A549 (cell line): ENCODE measurements at regions not wholly inside any gene's neighbourhood (a gene's known extent, or its start where the extent isn't known, plus 50 kb on each side); places are given as distances from the start of the nearest gene placed in this dataset.

Experiments used
- ATAC-seq, 2 experiments: fragments of 200-7000 bp in 1 of 2; fragments of >200 bp in 1 of 2; cut with Nextera tagmentation in 1 of 2; cut with Tn5 transposase in 1 of 2; 3 replicates each; pipeline versions ENCODE4 v1.8.0 to v1.9.1; 2018 to 2020; ENCODE audit warnings: mild to moderate bottlenecking in 1 of 2, moderate library complexity in 1 of 2
- CTCF ChIA-PET: fragments of 300-600 bp; sonication (Branson Sonifier 250); formaldehyde crosslinking; extraction: SDS; loops from one replicate; lab custom pipeline; 2021; ENCODE audit warnings: antibody characterized with exemption, inconsistent platforms; lab: Yijun Ruan, JAX
- POLR2A ChIA-PET: fragments of 350-600 bp; formaldehyde crosslinking; extraction: SDS; loops from one replicate; lab custom pipeline; 2021; ENCODE audit warnings: antibody characterized with exemption, inconsistent platforms; lab: Yijun Ruan, JAX
- DNase-seq, 2 experiments: peaks; one replicate each; pipeline versions ENCODE4 v3.0.0 to v3.0.0-alpha.2; 2011 to 2016; ENCODE audit warnings: low read depth in 1 of 2, low spot score in 1 of 2
- FAIRE-seq: peaks from 2 replicates; lab custom pipeline; 2011; peaks lifted over from hg19 to GRCh38; lab: Jason Lieb, UNC
- H3K27ac ChIP-seq, 2 experiments: fragments of >200 bp; sonication (Bioruptor Twin); formaldehyde crosslinking; 3 replicates each; pipeline ENCODE4 v1.5.1; 2016 to 2017
- H3K4me1 ChIP-seq: fragments of >200 bp; sonication (Bioruptor Twin); formaldehyde crosslinking; 3 replicates; pipeline ENCODE4 v1.6.1; 2016
- H3K4me2 ChIP-seq: fragments of >200 bp; sonication (Bioruptor Twin); formaldehyde crosslinking; 3 replicates; pipeline ENCODE4 v1.6.1; 2016
- H3K4me3 ChIP-seq: fragments of >200 bp; sonication (Bioruptor Twin); formaldehyde crosslinking; 3 replicates; pipeline ENCODE4 v1.5.1; 2016
- H3K9me3 ChIP-seq: fragments of >200 bp; sonication (Bioruptor Twin); formaldehyde crosslinking; 3 replicates; pipeline ENCODE4 v1.6.1; 2016
- ATOH8 ChIP-seq: fragments of 250-450 bp; sonication (Bioruptor Pico); IDR thresholded peaks from 2 replicates; pipeline ENCODE4 v1.5.0; 2020; ENCODE audit warnings: low read depth, mild to moderate bottlenecking, moderate library complexity
- BCL3 ChIP-seq: fragments of >200 bp; sonication (Bioruptor Twin); formaldehyde crosslinking; IDR thresholded peaks from 3 replicates; pipeline ENCODE4 v1.6.1; 2016
- CBX2 ChIP-seq: fragments of 200-600 bp; sonication (generic); IDR thresholded peaks from 2 replicates; pipeline ENCODE4 v1.6.1; 2016; ENCODE audit warnings: low read depth, mild to moderate bottlenecking, borderline replicate concordance
- CBX8 ChIP-seq: fragments of 200-600 bp; sonication (generic); IDR thresholded peaks from 2 replicates; pipeline ENCODE4 v1.6.1; 2016
- EHMT2 ChIP-seq: fragments of 200-600 bp; sonication (generic); IDR thresholded peaks from 2 replicates; pipeline ENCODE4 v1.6.1; 2016; ENCODE audit warnings: antibody characterized with exemption, low read depth, mild to moderate bottlenecking, moderate library complexity
- ELK1 ChIP-seq: fragments of 150-350 bp; IDR thresholded peaks from 2 replicates; pipeline ENCODE4 v1.6.1; 2014; ENCODE audit warnings: low read depth, mild to moderate bottlenecking, low read length
- ESRRA ChIP-seq: fragments of 150-350 bp; IDR thresholded peaks from 2 replicates; pipeline ENCODE4 v1.6.1; 2014; ENCODE audit warnings: mild to moderate bottlenecking, low read length, borderline replicate concordance
- FOSL2 ChIP-seq, 2 experiments: fragments of 450-650 bp in 1 of 2; fragments of >200 bp in 1 of 2; sonication (Bioruptor Twin) in 1 of 2; formaldehyde crosslinking; IDR thresholded peaks; 2 replicates each; pipeline versions ENCODE4 v1.5.0 to v1.6.1; 2016 to 2020; ENCODE audit warnings: mild to moderate bottlenecking in 1 of 2, moderate library complexity in 1 of 2
- FOXS1 ChIP-seq: fragments of 250-450 bp; sonication (Bioruptor Pico); IDR thresholded peaks from 2 replicates; pipeline ENCODE4 v1.5.0; 2020; ENCODE audit warnings: mild to moderate bottlenecking, moderate library complexity
- HDAC2 ChIP-seq: fragments of 200-600 bp; sonication (generic); IDR thresholded peaks from 2 replicates; pipeline ENCODE4 v1.6.1; 2016
- HEYL ChIP-seq: fragments of 250-450 bp; sonication (Bioruptor Pico); IDR thresholded peaks from 2 replicates; pipeline ENCODE4 v1.8.0; 2021; ENCODE audit warnings: mild to moderate bottlenecking, moderate library complexity
- HOXA7 ChIP-seq: fragments of 250-450 bp; sonication (Bioruptor Pico); IDR thresholded peaks from 2 replicates; pipeline ENCODE4 v1.5.0; 2020; ENCODE audit warnings: mild to moderate bottlenecking, moderate library complexity
- JUNB ChIP-seq: fragments of >200 bp; sonication (Bioruptor Twin); formaldehyde crosslinking; IDR thresholded peaks from 2 replicates; pipeline ENCODE4 v1.6.1; 2016
- KDM5A ChIP-seq: fragments of 200-600 bp; sonication (generic); IDR thresholded peaks from 2 replicates; pipeline ENCODE4 v1.6.1; 2016; ENCODE audit warnings: antibody characterized with exemption, mild to moderate bottlenecking
- MYC ChIP-seq: IDR thresholded peaks from 2 replicates; pipeline ENCODE4 v1.6.1; 2012; ENCODE audit warnings: mild to moderate bottlenecking, inconsistent platforms, low read length, improper control_type of control experiment, borderline replicate concordance
- NPAS2 ChIP-seq: fragments of 250-450 bp; sonication (Bioruptor Pico); IDR thresholded peaks from 2 replicates; pipeline ENCODE4 v1.8.0; 2022; ENCODE audit warnings: mild to moderate bottlenecking, moderate library complexity, borderline replicate concordance
- PHF8 ChIP-seq: fragments of 200-600 bp; sonication (generic); IDR thresholded peaks from 2 replicates; pipeline ENCODE4 v1.6.1; 2016; ENCODE audit warnings: low read depth, mild to moderate bottlenecking, antibody characterized with exemption, moderate library complexity, borderline replicate concordance
- RARB ChIP-seq: fragments of 250-450 bp; sonication (Bioruptor Pico); IDR thresholded peaks from 2 replicates; pipeline ENCODE4 v1.8.0; 2021; ENCODE audit warnings: mild to moderate bottlenecking, moderate library complexity
- RNF2 ChIP-seq: fragments of 200-600 bp; sonication (generic); IDR thresholded peaks from 2 replicates; pipeline ENCODE4 v1.6.1; 2016; ENCODE audit warnings: low read depth, mild to moderate bottlenecking, antibody characterized with exemption, moderate library complexity, borderline replicate concordance
- TP53 ChIP-seq: fragments of 250-450 bp; sonication (Bioruptor Pico); IDR thresholded peaks from 2 replicates; pipeline ENCODE4 v1.5.0; 2021; ENCODE audit warnings: mild to moderate bottlenecking, moderate library complexity
- ZFP36 ChIP-seq: fragments of 450-650 bp; IDR thresholded peaks from 2 replicates; pipeline ENCODE4 v1.6.1; 2014; ENCODE audit warnings: borderline replicate concordance; ENCODE audit not compliant: partially characterized antibody
- ZNF302 ChIP-seq: fragments of 250-450 bp; sonication (Bioruptor Pico); IDR thresholded peaks from 2 replicates; pipeline ENCODE4 v1.9.0; 2021; ENCODE audit warnings: inconsistent platforms, mild to moderate bottlenecking, moderate library complexity
- ZSCAN20 ChIP-seq: fragments of 250-450 bp; sonication (Bioruptor Pico); IDR thresholded peaks from 2 replicates; pipeline ENCODE4 v1.8.0; 2022; ENCODE audit warnings: mild to moderate bottlenecking, moderate library complexity
- WGBS: methylation state at CpG from one replicate; pipeline ENCODE4 v1.1.6; 2017; ENCODE audit errors: missing lambda C conversion rate; 5-methylcytosine and 5-hydroxymethylcytosine counted together

- WGBS = 0% methylated on average over 2 of the region's 2 CpGs
- ChIA-PET POLR2A (no interaction called here), CTCF (no interaction called here)
- Histone ChIP-seq H3K4me1 (no peaks in the 10 kb centered on the region), H3K27ac (no peak overlapping the region), H3K9me3 (no peaks in the 10 kb centered on the region), H3K4me3 (no peak overlapping the region), H3K4me2 (no peak overlapping the region)
- ATAC-seq (no peak), DNase-seq (no peak), FAIRE-seq (no peak)
- TF ChIP-seq BCL3 = no peak
- no peak for TF ChIP-seq JUNB
- TF ChIP-seq PHF8 = no peak
- TF ChIP-seq FOXS1 (CRISPR knock-in tag) = no peak
These were observed 707.5 kb upstream of the FSHR start for GRCh38 chr2:49861821-49862220.

- Histone ChIP-seq H3K27ac (no peak overlapping the region), H3K9me3 (no peaks in the 10 kb centered on the region), H3K4me1 (no peaks in the 10 kb centered on the region), H3K4me2 (no peak overlapping the region), H3K4me3 (no peak overlapping the region)
- DNase-seq = no peak
- no peak for FAIRE-seq
- no peak for ATAC-seq
- ChIA-PET CTCF (interaction anchor here (0.5 kb wide), 1 partner anchor 19 kb away, joined by 3 read pairs; no protein-coding TSS in a partner anchor), POLR2A (no interaction called here)
- 12% methylated on average over 2 of the region's 2 CpGs for WGBS
- TF ChIP-seq HOXA7 (CRISPR knock-in tag) (no peak), EHMT2 (no peak), ESRRA (no peak), CBX8 (no peak), CBX2 (no peak), ZNF302 (CRISPR knock-in tag) (no peak), NPAS2 (no peak), HDAC2 (no peak), RNF2 (no peak), ELK1 (no peak), ATOH8 (CRISPR knock-in tag) (no peak), RARB (no peak), PHF8 (no peak), FOSL2 (IDR thresholded peaks at IDR 0.05) (no peak), FOSL2 (CRISPR knock-in tag; IDR thresholded peaks at IDR 0.05) (no peak)
These were observed 706.5 kb upstream of the FSHR start for GRCh38 chr2:49860834-49861233.

GRCh38 chr2:49860170-49860569 is 705.9 kb upstream of the FSHR start:
- ATAC-seq (no peak), FAIRE-seq (no peak), DNase-seq (no peak)
- H3K9me3 ChIP-seq = no peaks in the 10 kb centered on the region
- POLR2A ChIA-PET = no interaction called here
- CTCF ChIA-PET = interaction anchor here (0.5 kb wide), 1 partner anchor 18 kb away, joined by 3 read pairs; no protein-coding TSS in a partner anchor
- H3K4me3 ChIP-seq = no peak overlapping the region
- no peak for TF ChIP-seq MYC
- TF ChIP-seq HDAC2 = no peak
- TF ChIP-seq HEYL (CRISPR knock-in tag) = no peak
- no peak for TF ChIP-seq ZSCAN20
- no peak for TF ChIP-seq KDM5A
- TF ChIP-seq TP53 = no peak
- no peak for TF ChIP-seq ZFP36
- H3K4me2 ChIP-seq = no peak overlapping the region
- no peak overlapping the region for H3K27ac ChIP-seq
- no peaks in the 10 kb centered on the region for H3K4me1 ChIP-seq
- 0% methylated on average over 2 of the region's 2 CpGs for WGBS
